GM23338 (cell line): ENCODE measurements at regions not wholly inside any gene's neighbourhood (a gene's known extent, or its start where the extent isn't known, plus 50 kb on each side); places are given as distances from the start of the nearest gene placed in this dataset.

ENCODE experiments used
- ATAC-seq: fragments of 200-7000 bp; cut with Tn5 transposase; 3 replicates; pipeline ENCODE4 v1.9.1; 2020
- DNase-seq: peaks from one replicate; pipeline ENCODE4 v3.0.0-alpha.2; 2015; ENCODE audit warnings: low spot score
- H2AFZ ChIP-seq: fragments of 200-600 bp; sonication (generic); 2 replicates; pipeline ENCODE4 v1.8.0; 2016; ENCODE audit warnings: antibody characterized with exemption, mild to moderate bottlenecking, moderate library complexity
- H3F3A ChIP-seq: fragments of 200-600 bp; sonication (generic); replicated peaks from 2 replicates; pipeline ENCODE4 v1.8.0; 2017; ENCODE audit warnings: antibody characterized with exemption, mixed run types, low read depth
- H3K27ac ChIP-seq: fragments of 200-600 bp; sonication (generic); 2 replicates; pipeline ENCODE4 v1.6.1; 2016; ENCODE audit warnings: low read depth
- H3K27me3 ChIP-seq: fragments of 200-600 bp; sonication (generic); 2 replicates; pipeline ENCODE4 v1.8.0; 2016; ENCODE audit warnings: mild to moderate bottlenecking, mixed run types, moderate library complexity; ENCODE audit not compliant: insufficient read depth
- H3K36me3 ChIP-seq: fragments of 200-600 bp; sonication (generic); 2 replicates; pipeline ENCODE4 v1.8.0; 2016; ENCODE audit warnings: mild to moderate bottlenecking; ENCODE audit not compliant: insufficient read depth
- H3K4me1 ChIP-seq: fragments of 200-600 bp; sonication (generic); 2 replicates; pipeline ENCODE4 v1.8.0; 2016; ENCODE audit warnings: mild to moderate bottlenecking, moderate library complexity; ENCODE audit not compliant: insufficient read depth
- H3K4me2 ChIP-seq: fragments of 200-600 bp; sonication (generic); 2 replicates; pipeline ENCODE4 v1.7.1; 2017; ENCODE audit warnings: mixed run types
- H3K4me3 ChIP-seq: fragments of 200-600 bp; sonication (generic); 2 replicates; pipeline ENCODE4 v1.6.1; 2016; ENCODE audit warnings: mixed run types
- H3K79me2 ChIP-seq: fragments of 200-600 bp; sonication (generic); replicated peaks from 2 replicates; pipeline ENCODE4 v1.8.0; 2017; ENCODE audit warnings: mild to moderate bottlenecking; ENCODE audit not compliant: insufficient read depth
- H3K9me2 ChIP-seq: fragments of 200-600 bp; sonication (generic); 2 replicates; pipeline ENCODE4 v1.8.0; 2017; ENCODE audit not compliant: insufficient read depth
- H4K20me1 ChIP-seq: fragments of 200-600 bp; sonication (generic); replicated peaks from 2 replicates; pipeline ENCODE4 v1.8.0; 2017; ENCODE audit warnings: mild to moderate bottlenecking; ENCODE audit not compliant: insufficient read depth
- H3K27ac Mint-ChIP-seq: 2 replicates; pipeline ENCODE4 v1.8.0; 2020; ENCODE audit warnings: inconsistent platforms, mild to moderate bottlenecking, moderate library complexity, mixed read lengths
- H3K27me3 Mint-ChIP-seq: 3 replicates; pipeline ENCODE4 v1.8.0; 2022; ENCODE audit warnings: low read depth, mild to moderate bottlenecking, moderate library complexity, mixed read lengths, inconsistent platforms; ENCODE audit not compliant: insufficient read depth, poor library complexity
- H3K36me3 Mint-ChIP-seq: 3 replicates; pipeline ENCODE4 v1.8.0; 2021; ENCODE audit warnings: low read depth, mild to moderate bottlenecking, inconsistent platforms, moderate library complexity, mixed read lengths
- H3K4me1 Mint-ChIP-seq: 3 replicates; pipeline ENCODE4 v1.8.0; 2020; ENCODE audit warnings: mild to moderate bottlenecking, inconsistent platforms, mixed read lengths
- H3K4me3 Mint-ChIP-seq: 3 replicates; pipeline ENCODE4 v1.8.0; 2021; ENCODE audit warnings: moderate library complexity, mild to moderate bottlenecking, inconsistent platforms, mixed read lengths
- H3K9me3 Mint-ChIP-seq: 3 replicates; pipeline ENCODE4 v1.8.0; 2020; ENCODE audit warnings: moderate library complexity, mild to moderate bottlenecking, inconsistent platforms, mixed read lengths
- CREB1 ChIP-seq: fragments of 250-450 bp; sonication (Bioruptor Pico); IDR thresholded peaks from 2 replicates; pipeline ENCODE4 v1.5.0; 2020; ENCODE audit warnings: low read depth, mild to moderate bottlenecking, moderate library complexity
- CTCF ChIP-seq, 2 experiments: fragments of 200-600 bp in 1 of 2; sonication (generic) in 1 of 2; conservative IDR thresholded peaks; 2 replicates each; pipeline versions ENCODE4 v1.5.1 to v1.6.1; 2016 to 2017; ENCODE audit warnings: antibody characterized with exemption in 2 of 2, low read depth in 2 of 2, mild to moderate bottlenecking in 2 of 2, moderate library complexity in 1 of 2
- ETS1 ChIP-seq: IDR thresholded peaks from 2 replicates; pipeline ENCODE4 v1.6.1; 2016; ENCODE audit warnings: antibody characterized with exemption
- EZH2 ChIP-seq: fragments of 200-600 bp; sonication (generic); IDR thresholded peaks from one replicate; pipeline ENCODE4 v1.8.0; 2017; ENCODE audit warnings: antibody characterized with exemption, mild to moderate bottlenecking, low read depth; ENCODE audit not compliant: unreplicated experiment
- EZH2phosphoT487 ChIP-seq: fragments of 200-600 bp; sonication (generic); IDR thresholded peaks from one replicate; pipeline ENCODE4 v1.8.1; 2018; ENCODE audit warnings: antibody characterized with exemption; ENCODE audit not compliant: unreplicated experiment
- JUNB ChIP-seq: IDR thresholded peaks from one replicate; pipeline ENCODE4 v1.6.1; 2016; ENCODE audit warnings: antibody characterized with exemption; ENCODE audit not compliant: unreplicated experiment
- POLR2AphosphoS5 ChIP-seq: IDR thresholded peaks from 2 replicates; pipeline ENCODE4 v1.6.1; 2016; ENCODE audit warnings: antibody characterized with exemption, low read depth
- STAT1 ChIP-seq: IDR thresholded peaks from one replicate; pipeline ENCODE4 v1.6.1; 2016; ENCODE audit warnings: antibody characterized with exemption; ENCODE audit not compliant: unreplicated experiment
- ZNF331 ChIP-seq: fragments of 250-450 bp; sonication (Bioruptor Pico); IDR thresholded peaks from 2 replicates; pipeline ENCODE4 v1.5.0; 2020; ENCODE audit warnings: low read depth, mild to moderate bottlenecking, moderate library complexity
- ZNF462 ChIP-seq: fragments of 250-450 bp; sonication (Bioruptor Pico); IDR thresholded peaks from 2 replicates; pipeline ENCODE4 v1.5.0; 2020; ENCODE audit warnings: mild to moderate bottlenecking, moderate library complexity

GRCh38 chr3:26293329-26293844 is 329.2 kb upstream of the LRRC3B start:
- Histone ChIP-seq H3K9me2 (no peaks in the 10 kb centered on the region), H2AFZ (no peak overlapping the region), H3K27me3 (no peaks in the 10 kb centered on the region), H4K20me1 (no peaks in the 10 kb centered on the region), H3F3A (no peaks in the 10 kb centered on the region), H3K4me1 (no peaks in the 10 kb centered on the region), H3K4me3 (no peak overlapping the region), H3K4me2 (no peak overlapping the region), H3K79me2 (no peaks in the 10 kb centered on the region), H3K27ac (no peak overlapping the region), H3K36me3 (no peaks in the 10 kb centered on the region)
- no peak for DNase-seq
- no peaks in the 10 kb centered on the region for H3K4me1 Mint-ChIP-seq
- peaks cover 3% of the 10 kb centered on the region for H3K27me3 Mint-ChIP-seq
- TF ChIP-seq EZH2, result no peak
- no peaks in the 10 kb centered on the region for H3K36me3 Mint-ChIP-seq
- no peaks in the 10 kb centered on the region for H3K9me3 Mint-ChIP-seq
- H3K27ac Mint-ChIP-seq, result no peak overlapping the region
- ATAC-seq, result no peak
- no peak overlapping the region for H3K4me3 Mint-ChIP-seq

GRCh38 chr3:26307192-26307591 is 315.4 kb upstream of the LRRC3B start:
- Mint-ChIP-seq H3K27me3 (peaks cover 3% of the 10 kb centered on the region), H3K9me3 (peaks cover 27% of the 10 kb centered on the region)
- TF ChIP-seq CREB1 (CRISPR knock-in tag), result no peak
- TF ChIP-seq JUNB, result no peak
- TF ChIP-seq ZNF462, result no peak
- no peak for TF ChIP-seq EZH2phosphoT487
- TF ChIP-seq ZNF331 (CRISPR knock-in tag), result no peak
- TF ChIP-seq POLR2AphosphoS5, result no peak
- TF ChIP-seq STAT1, result no peak
- TF ChIP-seq ETS1, result no peak
- TF ChIP-seq CTCF (conservative IDR thresholded peaks at IDR 0.05; ENCODE audit: low read depth in 2 of 2), result no peak
- no peak for TF ChIP-seq EZH2

More at GRCh38 chr3:26307192-26307591, 315.4 kb upstream of the LRRC3B start:
- H3K36me3 ChIP-seq, result peaks cover 6% of the 10 kb centered on the region; the same call in 1 of the 2 replicates
- Mint-ChIP-seq H3K4me3 (no peak overlapping the region), H3K27ac (no peak overlapping the region), H3K36me3 (peaks cover 23% of the 10 kb centered on the region), H3K4me1 (peaks cover 18% of the 10 kb centered on the region)
- H3K9me2 ChIP-seq, result peaks cover 7% of the 10 kb centered on the region; the same call in 1 of the 2 replicates
- peaks cover 11% of the 10 kb centered on the region; the same call in 1 of the 2 replicates for H3K4me1 ChIP-seq
- H3K27me3 ChIP-seq, result no peaks in the 10 kb centered on the region
- no peaks in the 10 kb centered on the region for H3K79me2 ChIP-seq
- no peak overlapping the region for H3K4me3 ChIP-seq
- H3F3A ChIP-seq, result no peaks in the 10 kb centered on the region
- ATAC-seq, result no peak
- no peak overlapping the region for H2AFZ ChIP-seq
- H4K20me1 ChIP-seq, result no peaks in the 10 kb centered on the region
- no peak overlapping the region for H3K4me2 ChIP-seq
- DNase-seq, result no peak
- H3K27ac ChIP-seq, result no peak overlapping the region
